ENCODE measurements at regions not wholly inside any gene's neighbourhood (a gene's known extent, or its start where the extent isn't known, plus 50 kb on each side); places are given as distances from the start of the nearest gene placed in this dataset.

GRCh38 chr22:19645391-19645790 lies 68.9 kb upstream of the SEPTIN5 start:
- no peak overlapping the region for H3K4me3 ChIP-seq
- no peaks in the 10 kb centered on the region for H3K36me3 ChIP-seq
- no peak for DNase-seq
- intact Hi-C loops (cut with DNase I): no loop called here
- no peak for ATAC-seq
- 74 to 82% (median 80%) methylated on average over 6 of the region's 6 CpGs for WGBS, 4 donors
- H3K4me1 ChIP-seq: peaks cover 0 to 11% (median 0%) of the 10 kb centered on the region in 12 donors
- peaks cover 0 to 21% (median 0%) of the 10 kb centered on the region in 9 donors for H3K27me3 ChIP-seq
- TF ChIP-seq CTCF (IDR thresholded peaks at IDR 0.05) (no peak), POLR2A (IDR thresholded peaks at IDR 0.05) (no peak)
- peaks cover 0 to 31% (median 17%) of the 10 kb centered on the region in 12 donors for H3K9me3 ChIP-seq
- no peak overlapping the region for H3K27ac ChIP-seq

- no peak for ATAC-seq
- TF ChIP-seq POLR2A (IDR thresholded peaks at IDR 0.05): no peak
- Histone ChIP-seq H3K4me1 (peaks cover 0 to 11% (median 0%) of the 10 kb centered on the region in 12 donors), H3K27me3 (peaks cover 0 to 18% (median 0%) of the 10 kb centered on the region in 9 donors), H3K27ac (no peak overlapping the region), H3K36me3 (no peaks in the 10 kb centered on the region), H3K9me3 (peaks cover 0 to 31% (median 17%) of the 10 kb centered on the region in 12 donors), H3K4me3 (no peak overlapping the region)
- intact Hi-C loops (cut with DNase I): no loop called here
- 81 to 87% (median 83%) methylated on average over 7 of the region's 7 CpGs for WGBS, 4 donors
- no peak for DNase-seq
Measured at GRCh38 chr22:19645905-19646304, 68.4 kb upstream of the SEPTIN5 start.

GRCh38 chr22:19646383-19646782 lies 67.9 kb upstream of the SEPTIN5 start:
- TF ChIP-seq CTCF (IDR thresholded peaks at IDR 0.05): no peak
- no peak for TF ChIP-seq POLR2A (IDR thresholded peaks at IDR 0.05)
- H3K36me3 ChIP-seq: no peaks in the 10 kb centered on the region
- DNase-seq (no peak), ATAC-seq (no peak)
- WGBS, 4 donors: 71 to 90% (median 88%) methylated on average over 3 of the region's 3 CpGs
- H3K9me3 ChIP-seq: peaks cover 0 to 31% (median 17%) of the 10 kb centered on the region in 12 donors
- peaks cover 0 to 11% (median 0%) of the 10 kb centered on the region in 12 donors for H3K4me1 ChIP-seq
- H3K27me3 ChIP-seq: peaks cover 0 to 13% (median 0%) of the 10 kb centered on the region in 9 donors
- intact Hi-C loops (cut with DNase I): no loop called here
- H3K27ac ChIP-seq: no peak overlapping the region
- H3K4me3 ChIP-seq: no peak overlapping the region

GRCh38 chr22:19648419-19648929 lies 65.8 kb upstream of the SEPTIN5 start:
- intact Hi-C loops (cut with DNase I): no loop called here
- peaks cover 0 to 31% (median 17%) of the 10 kb centered on the region in 12 donors for H3K9me3 ChIP-seq
- TF ChIP-seq CTCF (IDR thresholded peaks at IDR 0.05) (no peak), POLR2A (IDR thresholded peaks at IDR 0.05) (no peak)
- no peak overlapping the region for H3K4me3 ChIP-seq
- DNase-seq (no peak), ATAC-seq (no peak)
- peaks cover 0 to 5% (median 0%) of the 10 kb centered on the region in 9 donors for H3K27me3 ChIP-seq
- no peaks in the 10 kb centered on the region for H3K36me3 ChIP-seq
- no peak overlapping the region for H3K27ac ChIP-seq
- H3K4me1 ChIP-seq: peaks cover 0 to 11% (median 0%) of the 10 kb centered on the region in 12 donors
- 65 to 95% (median 89%) methylated on average over 3 of the region's 3 CpGs for WGBS, 4 donors

GRCh38 chr22:19652316-19652715 lies 62.0 kb upstream of the SEPTIN5 start:
- 46 to 63% (median 56%) methylated on average over 6 of the region's 6 CpGs for WGBS, 4 donors
- ATAC-seq: no peak
- no peak for TF ChIP-seq POLR2A (IDR thresholded peaks at IDR 0.05)
- no peak for TF ChIP-seq CTCF (IDR thresholded peaks at IDR 0.05)
- H3K9me3 ChIP-seq: peaks cover 0 to 29% (median 17%) of the 10 kb centered on the region in 12 donors
- no peaks in the 10 kb centered on the region for H3K4me1 ChIP-seq
- no peak overlapping the region for H3K27ac ChIP-seq
- no peak overlapping the region for H3K4me3 ChIP-seq
- intact Hi-C loops (cut with DNase I): no loop called here
- H3K36me3 ChIP-seq: no peaks in the 10 kb centered on the region
- DNase-seq: no peak
- no peaks in the 10 kb centered on the region for H3K27me3 ChIP-seq
